ENCODE measurements at regions not wholly inside any gene's neighbourhood (a gene's known extent, or its start where the extent isn't known, plus 50 kb on each side); places are given as distances from the start of the nearest gene placed in this dataset.

GRCh38 chr9:113803811-113804589, 72.1 kb upstream of the ZNF618 start:
- no peak for TF ChIP-seq CTCF (IDR thresholded peaks at IDR 0.05)
- TF ChIP-seq POLR2AphosphoS5 (IDR thresholded peaks at IDR 0.05): no peak
- no peak for TF ChIP-seq POLR2A (IDR thresholded peaks at IDR 0.05)
- no peak for TF ChIP-seq EP300 (IDR thresholded peaks at IDR 0.05)

Data from suprapubic skin (tissue), 4 donors.